ENCODE measurements at regions not wholly inside any gene's neighbourhood (a gene's known extent, or its start where the extent isn't known, plus 50 kb on each side); places are given as distances from the start of the nearest gene placed in this dataset.

- H3K4me3 ChIP-seq (ENCODE audit: low read length): no peak overlapping the region
- TF ChIP-seq CTCF (IDR thresholded peaks at IDR 0.05; ENCODE audit: insufficient read depth, low read depth, low read length, missing control alignments): no peak
- DNase-seq (ENCODE audit: low read depth): no peak
Measured at GRCh38 chr2:16861111-16861510, 195.5 kb upstream of the CYRIA start.

- no peak for TF ChIP-seq CTCF (IDR thresholded peaks at IDR 0.05; ENCODE audit: insufficient read depth, low read depth, low read length, missing control alignments)
- peak; percentile 44 for DNase-seq (ENCODE audit: low read depth)
- H3K4me3 ChIP-seq (ENCODE audit: low read length): no peak overlapping the region
Measured at GRCh38 chr2:16860627-16861026, 195.0 kb upstream of the CYRIA start.

GRCh38 chr2:16855183-16855582 is 189.5 kb upstream of the CYRIA start:
- DNase-seq (ENCODE audit: low read depth): no peak
- TF ChIP-seq CTCF (IDR thresholded peaks at IDR 0.05; ENCODE audit: insufficient read depth, low read depth, low read length, missing control alignments): no peak
- no peak overlapping the region for H3K4me3 ChIP-seq (ENCODE audit: low read length)

- peak; percentile 25 for DNase-seq (ENCODE audit: low read depth)
- no peak for TF ChIP-seq CTCF (IDR thresholded peaks at IDR 0.05; ENCODE audit: insufficient read depth, low read depth, low read length, missing control alignments)
- no peak overlapping the region for H3K4me3 ChIP-seq (ENCODE audit: low read length)
Measured at GRCh38 chr2:16853088-16853487, 187.5 kb upstream of the CYRIA start.

GRCh38 chr2:16852651-16853050 is 187.0 kb upstream of the CYRIA start:
- H3K4me3 ChIP-seq (ENCODE audit: low read length): no peak overlapping the region
- TF ChIP-seq CTCF (IDR thresholded peaks at IDR 0.05; ENCODE audit: insufficient read depth, low read depth, low read length, missing control alignments): no peak
- DNase-seq (ENCODE audit: low read depth): peak; percentile 15

- no peak for DNase-seq (ENCODE audit: low read depth)
- TF ChIP-seq CTCF (IDR thresholded peaks at IDR 0.05; ENCODE audit: insufficient read depth, low read depth, low read length, missing control alignments): no peak
- H3K4me3 ChIP-seq (ENCODE audit: low read length): no peak overlapping the region
Measured at GRCh38 chr2:16851126-16851525, 185.5 kb upstream of the CYRIA start.

GRCh38 chr2:16840496-16841172 is 175.0 kb upstream of the CYRIA start:
- DNase-seq (ENCODE audit: low read depth): no peak
- H3K4me3 ChIP-seq (ENCODE audit: low read length): no peak overlapping the region
- no peak for TF ChIP-seq CTCF (IDR thresholded peaks at IDR 0.05; ENCODE audit: insufficient read depth, low read depth, low read length, missing control alignments)
